Neural crest cell (in vitro differentiated cells): ENCODE measurements at regions not wholly inside any gene's neighbourhood (a gene's known extent, or its start where the extent isn't known, plus 50 kb on each side); places are given as distances from the start of the nearest gene placed in this dataset.
"Not testable (repeated sequence)": the region's sequence is repeated elsewhere in the genome, so short reads cannot be mapped to it uniquely, and the experiment has no call there.

Source experiments
- DNase-seq: peaks from one replicate; pipeline ENCODE4 v3.0.0; 2021; ENCODE audit warnings: low read depth, mixed read lengths, low spot score
- H3K27ac Mint-ChIP-seq: one replicate; pipeline ENCODE4 v1.8.0; 2021; ENCODE audit warnings: mild to moderate bottlenecking, mixed read lengths; ENCODE audit not compliant: unreplicated experiment
- H3K27me3 Mint-ChIP-seq: 2 replicates; pipeline ENCODE4 v1.8.0; 2021; ENCODE audit warnings: low read depth, mild to moderate bottlenecking, mixed read lengths
- H3K36me3 Mint-ChIP-seq: 2 replicates; pipeline ENCODE4 v1.8.0; 2021; ENCODE audit warnings: low read depth, mild to moderate bottlenecking, mixed read lengths
- H3K4me1 Mint-ChIP-seq: 2 replicates; pipeline ENCODE4 v1.8.0; 2021; ENCODE audit warnings: mixed read lengths
- H3K4me3 Mint-ChIP-seq: one replicate; pipeline ENCODE4 v1.8.0; 2021; ENCODE audit warnings: mild to moderate bottlenecking, mixed read lengths
- H3K9me3 Mint-ChIP-seq: 2 replicates; pipeline ENCODE4 v1.8.0; 2021; ENCODE audit warnings: mixed read lengths
- TF ChIP-seq, protein P1 (sequence below): fragments of 200-600 bp; sonication (generic); conservative IDR thresholded peaks from 2 replicates; pipeline ENCODE4 v1.5.0; 2021; ENCODE audit warnings: antibody characterized with exemption, mild to moderate bottlenecking

DNA sequence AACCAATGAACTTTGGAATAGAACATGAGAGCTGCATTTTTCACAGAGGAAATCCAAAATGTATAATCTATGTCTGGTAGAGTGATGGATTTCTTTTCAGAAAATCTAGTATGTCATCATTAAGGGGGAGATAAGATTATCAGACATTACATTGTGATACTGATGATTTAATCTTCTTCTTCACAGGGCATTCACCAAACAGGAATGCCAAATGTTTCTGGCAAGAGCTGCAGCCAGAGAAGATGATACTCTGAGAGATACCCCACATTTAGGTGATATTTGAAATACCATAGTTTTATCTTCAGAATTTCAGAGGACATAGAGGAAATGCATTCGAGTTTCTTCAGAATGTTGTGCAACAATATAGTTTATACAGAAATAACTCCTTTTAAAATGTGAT, 1523.7 kb upstream of the ADGRL3 start:
- H3K4me1 Mint-ChIP-seq, result no peaks in the 10 kb centered on the region

DNA sequence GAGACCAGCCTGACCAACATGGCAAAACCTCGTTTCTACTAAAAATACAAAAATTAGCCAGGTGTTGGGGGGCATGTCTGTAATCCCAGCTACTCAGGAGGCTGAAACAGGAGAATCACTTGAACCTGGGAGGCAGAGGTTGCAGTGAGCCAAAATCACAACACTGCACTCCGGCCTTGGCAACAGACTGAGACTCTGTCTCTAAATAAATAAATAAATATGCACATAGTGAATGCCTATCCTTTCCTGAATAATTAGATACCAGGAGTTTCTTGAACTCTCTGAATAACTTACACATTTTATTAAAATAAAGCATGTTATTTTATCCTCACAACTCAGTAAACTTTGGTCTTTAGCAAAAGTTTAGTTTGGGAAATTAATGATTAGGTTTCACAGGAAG, 1523.1 kb upstream of the ADGRL3 start:
- H3K27me3 Mint-ChIP-seq, result not testable (repeated sequence)

More for the DNA sequence above, 1523.7 kb upstream of the ADGRL3 start:
- Mint-ChIP-seq H3K36me3 (no peaks in the 10 kb centered on the region), H3K9me3 (peaks cover 7% of the 10 kb centered on the region), H3K27me3 (no peaks in the 10 kb centered on the region), H3K27ac (no peak overlapping the region), H3K4me3 (no peak overlapping the region)
- no peak for DNase-seq
- TF ChIP-seq, protein P1, sequence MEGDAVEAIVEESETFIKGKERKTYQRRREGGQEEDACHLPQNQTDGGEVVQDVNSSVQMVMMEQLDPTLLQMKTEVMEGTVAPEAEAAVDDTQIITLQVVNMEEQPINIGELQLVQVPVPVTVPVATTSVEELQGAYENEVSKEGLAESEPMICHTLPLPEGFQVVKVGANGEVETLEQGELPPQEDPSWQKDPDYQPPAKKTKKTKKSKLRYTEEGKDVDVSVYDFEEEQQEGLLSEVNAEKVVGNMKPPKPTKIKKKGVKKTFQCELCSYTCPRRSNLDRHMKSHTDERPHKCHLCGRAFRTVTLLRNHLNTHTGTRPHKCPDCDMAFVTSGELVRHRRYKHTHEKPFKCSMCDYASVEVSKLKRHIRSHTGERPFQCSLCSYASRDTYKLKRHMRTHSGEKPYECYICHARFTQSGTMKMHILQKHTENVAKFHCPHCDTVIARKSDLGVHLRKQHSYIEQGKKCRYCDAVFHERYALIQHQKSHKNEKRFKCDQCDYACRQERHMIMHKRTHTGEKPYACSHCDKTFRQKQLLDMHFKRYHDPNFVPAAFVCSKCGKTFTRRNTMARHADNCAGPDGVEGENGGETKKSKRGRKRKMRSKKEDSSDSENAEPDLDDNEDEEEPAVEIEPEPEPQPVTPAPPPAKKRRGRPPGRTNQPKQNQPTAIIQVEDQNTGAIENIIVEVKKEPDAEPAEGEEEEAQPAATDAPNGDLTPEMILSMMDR, result no peak

DNA sequence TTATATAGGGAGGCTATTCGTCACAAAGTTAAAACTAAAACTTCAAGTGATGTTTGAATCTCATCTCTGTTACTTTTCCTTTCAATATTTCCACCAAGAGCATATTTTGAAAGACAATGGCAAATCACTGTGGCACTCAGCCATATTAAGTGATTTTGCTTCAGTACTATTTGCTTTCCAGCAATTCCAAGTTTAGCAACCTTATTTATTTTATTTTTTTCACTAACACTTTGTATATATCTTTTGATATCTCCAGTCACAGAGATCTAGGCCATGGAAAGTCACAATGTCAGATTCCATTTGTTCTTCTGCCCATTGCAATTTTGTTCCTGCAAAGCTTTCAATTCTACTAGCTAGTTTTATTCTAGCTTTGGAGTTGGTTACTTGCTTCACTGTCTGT, 1514.5 kb upstream of the ADGRL3 start:
- no peak for DNase-seq
- H3K27ac Mint-ChIP-seq, result no peak overlapping the region
- no peak overlapping the region for H3K4me3 Mint-ChIP-seq
- TF ChIP-seq, protein P1, result no peak
- H3K27me3 Mint-ChIP-seq, result no peaks in the 10 kb centered on the region
- H3K9me3 Mint-ChIP-seq, result peaks cover 3% of the 10 kb centered on the region
- H3K36me3 Mint-ChIP-seq, result no peaks in the 10 kb centered on the region
- no peaks in the 10 kb centered on the region for H3K4me1 Mint-ChIP-seq

More for the DNA sequence above, 1523.1 kb upstream of the ADGRL3 start:
- not testable (repeated sequence) for DNase-seq, H3K27ac Mint-ChIP-seq, H3K4me1 Mint-ChIP-seq, H3K9me3 Mint-ChIP-seq, H3K36me3 Mint-ChIP-seq, H3K4me3 Mint-ChIP-seq

DNA sequence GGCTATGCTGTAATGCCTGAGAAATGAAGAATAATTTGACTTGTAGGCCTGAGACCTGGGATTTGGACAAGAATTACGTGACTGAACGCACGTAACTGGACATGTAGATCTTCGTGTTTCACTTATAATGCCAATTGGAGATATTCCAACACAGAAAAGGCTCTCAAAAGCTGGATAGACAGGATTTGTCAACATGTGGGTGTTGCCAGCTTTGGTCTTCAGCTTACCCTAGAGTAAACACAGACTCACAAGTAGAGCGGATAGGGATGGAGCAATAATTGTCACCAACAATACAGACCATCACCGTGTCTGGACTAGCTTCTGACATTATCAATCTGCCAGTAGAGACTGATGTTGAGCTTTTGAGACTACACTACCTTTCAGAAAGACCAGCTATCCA, 1511.0 kb upstream of the ADGRL3 start:
- Mint-ChIP-seq H3K4me1 (no peaks in the 10 kb centered on the region), H3K27ac (no peak overlapping the region), H3K27me3 (no peaks in the 10 kb centered on the region), H3K4me3 (no peak overlapping the region), H3K9me3 (peaks cover 3% of the 10 kb centered on the region), H3K36me3 (no peaks in the 10 kb centered on the region)
- no peak for DNase-seq
- TF ChIP-seq, protein P1, result no peak

DNA sequence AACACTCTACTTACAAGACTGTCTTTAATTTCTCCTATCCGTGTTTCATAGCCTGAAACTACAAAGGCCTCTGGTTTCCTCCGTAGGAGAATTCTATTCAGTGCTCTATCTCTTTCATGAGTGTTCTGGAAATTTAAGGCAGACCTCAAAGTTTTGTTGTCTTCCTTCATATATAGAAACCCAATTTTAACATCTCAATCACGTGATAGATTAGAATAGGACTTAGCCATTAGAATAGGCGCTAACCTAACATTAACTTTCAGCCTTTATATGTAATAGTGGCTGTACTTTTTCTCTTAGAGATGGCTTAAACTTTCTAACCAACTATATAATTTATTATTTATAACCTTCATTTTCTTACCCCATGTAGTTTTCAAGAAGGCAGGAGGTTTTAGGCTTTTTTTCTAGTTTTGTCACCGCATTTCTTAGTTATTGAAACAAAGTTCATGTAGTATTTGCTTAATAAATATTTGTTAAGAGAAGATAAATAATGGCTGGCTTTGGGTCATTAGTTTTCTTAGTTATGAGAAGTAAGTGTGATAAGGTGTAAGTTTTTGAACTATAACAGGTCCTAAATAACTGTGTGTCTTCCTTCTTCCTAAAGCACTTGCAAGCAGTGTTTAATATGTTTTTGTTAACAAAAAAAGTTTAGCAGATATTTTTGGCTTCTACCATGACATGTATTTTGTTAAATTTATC, 1504.6 kb upstream of the ADGRL3 start:
- H3K9me3 Mint-ChIP-seq, result no peaks in the 10 kb centered on the region
- H3K4me1 Mint-ChIP-seq, result no peaks in the 10 kb centered on the region
- TF ChIP-seq, protein P1, result no peak
- H3K27ac Mint-ChIP-seq, result no peak overlapping the region
- no peaks in the 10 kb centered on the region for H3K27me3 Mint-ChIP-seq
- no peak overlapping the region for H3K4me3 Mint-ChIP-seq
- no peak for DNase-seq
- no peaks in the 10 kb centered on the region for H3K36me3 Mint-ChIP-seq

DNA sequence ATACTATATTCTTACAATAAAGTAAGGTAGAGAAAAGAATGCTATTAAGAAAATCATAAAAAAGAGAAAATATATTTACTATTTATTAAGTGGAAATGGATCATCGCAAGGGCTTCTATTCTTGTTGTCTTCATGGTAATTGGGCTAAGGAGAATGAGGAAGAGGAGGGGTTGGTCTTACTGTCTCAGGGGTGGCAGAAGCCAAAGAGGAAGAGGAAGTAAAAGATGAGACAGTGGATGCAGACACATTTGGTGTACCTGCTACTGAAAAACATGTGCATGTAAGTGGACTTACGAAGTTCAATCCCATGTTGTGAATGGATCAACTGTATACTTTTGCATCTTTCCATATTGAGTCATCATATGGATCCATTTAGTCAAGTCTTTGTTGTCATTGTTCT, 1502.1 kb upstream of the ADGRL3 start:
- no peaks in the 10 kb centered on the region for H3K27me3 Mint-ChIP-seq
- no peak for DNase-seq
- H3K4me1 Mint-ChIP-seq, result no peaks in the 10 kb centered on the region
- H3K36me3 Mint-ChIP-seq, result no peaks in the 10 kb centered on the region
- TF ChIP-seq, protein P1, result no peak
- H3K9me3 Mint-ChIP-seq, result no peaks in the 10 kb centered on the region
- H3K27ac Mint-ChIP-seq, result no peak overlapping the region
- no peak overlapping the region for H3K4me3 Mint-ChIP-seq
